IMR-90 (cell line): ENCODE measurements at regions not wholly inside any gene's neighbourhood (a gene's known extent, or its start where the extent isn't known, plus 50 kb on each side); places are given as distances from the start of the nearest gene placed in this dataset.
A peak's percentile ranks its signal among the peaks of the same experiment; 100 is the strongest.

ENCODE experiments used
- ATAC-seq: fragments of 200-7000 bp; cut with Tn5 transposase; 2 replicates; pipeline ENCODE4 v1.9.1; 2020; ENCODE audit warnings: low read depth, mild to moderate bottlenecking, moderate library complexity
- BruUV-seq: library from RNA; stranded (reverse); fragments of 400-500 nt; replicated peaks from 2 replicates; lab custom pipeline; 2021; lab: Mats Ljungman, UMichigan
- CTCF ChIA-PET: fragments of 300-600 bp; formaldehyde crosslinking; extraction: SDS; loops from one replicate; lab custom pipeline; 2021; ENCODE audit warnings: antibody characterized with exemption; lab: Yijun Ruan, JAX
- POLR2A ChIA-PET: fragments of 300-600 bp; sonication (Branson Sonifier 250); formaldehyde crosslinking; loops from one replicate; lab custom pipeline; 2022; ENCODE audit warnings: antibody characterized with exemption; ENCODE audit not compliant: unreplicated experiment; lab: Charles Lee
- DNase-seq: peaks from one replicate; pipeline ENCODE4 v3.0.0; 2013
- H2AFZ ChIP-seq: replicated peaks from 2 replicates; pipeline ENCODE3; 2013; ENCODE audit warnings: low read length, mild to moderate bottlenecking; ENCODE audit not compliant: poor library complexity
- H2AK5ac ChIP-seq: 2 replicates; pipeline ENCODE4 v1.6.1; 2013; ENCODE audit warnings: low read depth, low read length, inconsistent platforms
- H2AK9ac ChIP-seq: replicated peaks from 2 replicates; pipeline ENCODE3; 2013; ENCODE audit warnings: mild to moderate bottlenecking, low read depth, low read length, moderate library complexity; ENCODE audit not compliant: poor library complexity
- H2BK120ac ChIP-seq: 2 replicates; pipeline ENCODE4 v1.6.1; 2013; ENCODE audit warnings: low read depth, low read length, inconsistent platforms
- H2BK15ac ChIP-seq: 3 replicates; pipeline ENCODE4 v1.6.1; 2013; ENCODE audit warnings: low read depth, low read length, inconsistent platforms
- H2BK20ac ChIP-seq: 2 replicates; pipeline ENCODE4 v1.6.1; 2013; ENCODE audit warnings: low read depth, mild to moderate bottlenecking, inconsistent platforms, low read length, moderate library complexity
- H2BK5ac ChIP-seq: 2 replicates; pipeline ENCODE4 v1.6.1; 2013; ENCODE audit warnings: mild to moderate bottlenecking, low read depth, low read length, inconsistent platforms; ENCODE audit not compliant: poor library complexity, severe bottlenecking
- H3K14ac ChIP-seq: replicated peaks from 2 replicates; pipeline ENCODE4 v1.6.1; 2013; ENCODE audit warnings: low read depth, low read length, inconsistent platforms
- H3K18ac ChIP-seq: 2 replicates; pipeline ENCODE4 v1.6.1; 2013; ENCODE audit warnings: low read depth, low read length, control low read depth
- H3K23ac ChIP-seq: 2 replicates; pipeline ENCODE4 v1.6.1; 2013; ENCODE audit warnings: low read depth, low read length, inconsistent platforms
- H3K27ac ChIP-seq: 2 replicates; pipeline ENCODE4 v1.5.1; 2013; ENCODE audit warnings: mild to moderate bottlenecking, control low read depth, low read length; ENCODE audit not compliant: insufficient read depth
- H3K27me3 ChIP-seq: 2 replicates; pipeline ENCODE4 v1.6.1; 2013; ENCODE audit warnings: low read length; ENCODE audit not compliant: control insufficient read depth, insufficient read depth
- H3K36me3 ChIP-seq: 2 replicates; pipeline ENCODE4 v1.6.1; 2013; ENCODE audit warnings: low read length, mixed read lengths; ENCODE audit not compliant: control insufficient read depth, insufficient read depth
- H3K4ac ChIP-seq: 2 replicates; pipeline ENCODE4 v1.6.1; 2013; ENCODE audit warnings: low read depth, low read length, inconsistent platforms
- H3K4me1 ChIP-seq: 2 replicates; pipeline ENCODE4 v1.6.1; 2013; ENCODE audit warnings: low read length, mixed read lengths; ENCODE audit not compliant: control insufficient read depth, insufficient read depth
- H3K4me2 ChIP-seq: 2 replicates; pipeline ENCODE4 v1.6.1; 2013; ENCODE audit warnings: low read depth, mild to moderate bottlenecking, control low read depth, low read length, moderate library complexity
- H3K4me3 ChIP-seq: 2 replicates; pipeline ENCODE4 v1.5.1; 2013; ENCODE audit warnings: low read depth, mild to moderate bottlenecking, control low read depth, low read length, moderate library complexity; ENCODE audit not compliant: insufficient read depth
- H3K56ac ChIP-seq: 2 replicates; pipeline ENCODE4 v1.6.1; 2013; ENCODE audit warnings: low read length, inconsistent platforms; ENCODE audit not compliant: insufficient read depth; ENCODE audit errors: extremely low read depth
- H3K79me1 ChIP-seq, 2 experiments: 2 replicates each; pipeline ENCODE4 v1.6.1; 2013; ENCODE audit warnings: low read length in 2 of 2, inconsistent platforms in 1 of 2, low read depth in 1 of 2
- H3K9ac ChIP-seq: 2 replicates; pipeline ENCODE4 v1.6.1; 2013; ENCODE audit warnings: low read depth, low read length, control low read depth
- H3K9me1 ChIP-seq: 2 replicates; pipeline ENCODE4 v1.6.1; 2013; ENCODE audit warnings: low read length, inconsistent platforms; ENCODE audit not compliant: insufficient read depth
- H3K9me3 ChIP-seq: 2 replicates; pipeline ENCODE4 v1.6.1; 2013; ENCODE audit warnings: low read length; ENCODE audit not compliant: control insufficient read depth, insufficient read depth
- H4K20me1 ChIP-seq: 2 replicates; pipeline ENCODE4 v1.6.1; 2013; ENCODE audit warnings: low read length, inconsistent platforms; ENCODE audit not compliant: insufficient read depth
- H4K5ac ChIP-seq: 2 replicates; pipeline ENCODE4 v1.6.1; 2013; ENCODE audit warnings: mild to moderate bottlenecking, low read depth, low read length, control low read depth
- H4K8ac ChIP-seq, 2 experiments: 2 replicates each; pipeline ENCODE4 v1.6.1; 2013; ENCODE audit warnings: low read depth in 2 of 2, low read length in 2 of 2, control low read depth in 1 of 2, inconsistent platforms in 1 of 2
- H4K91ac ChIP-seq: 2 replicates; pipeline ENCODE4 v1.6.1; 2013; ENCODE audit warnings: low read depth, low read length, inconsistent platforms; ENCODE audit not compliant: insufficient read depth
- BHLHE40 ChIP-seq: fragments of 150-350 bp; IDR thresholded peaks from 2 replicates; pipeline ENCODE4 v1.6.1; 2016; ENCODE audit warnings: mild to moderate bottlenecking, low read depth, low read length
- CEBPB ChIP-seq: IDR thresholded peaks from 2 replicates; pipeline ENCODE4 v1.6.1; 2012; ENCODE audit warnings: low read depth, low read length, improper control_type of control experiment
- CHD1 ChIP-seq: IDR thresholded peaks from 2 replicates; pipeline ENCODE4 v1.6.1; 2012; ENCODE audit warnings: low read depth, low read length, improper control_type of control experiment
- CTCF ChIP-seq: conservative IDR thresholded peaks from 2 replicates; pipeline ENCODE4 v1.5.1; 2012; ENCODE audit warnings: mild to moderate bottlenecking, low read depth, low read length, improper control_type of control experiment
- ELK1 ChIP-seq: fragments of 150-350 bp; IDR thresholded peaks from 2 replicates; pipeline ENCODE4 v1.6.1; 2016; ENCODE audit warnings: low read depth, mild to moderate bottlenecking, low read length, moderate library complexity, borderline replicate concordance
- FOS ChIP-seq: fragments of 150-350 bp; IDR thresholded peaks from 2 replicates; pipeline ENCODE4 v1.6.1; 2016; ENCODE audit warnings: low read depth, low read length
- MAFK ChIP-seq: IDR thresholded peaks from 2 replicates; pipeline ENCODE4 v1.6.1; 2012; ENCODE audit warnings: low read depth, low read length, improper control_type of control experiment
- MAZ ChIP-seq: IDR thresholded peaks from 2 replicates; pipeline ENCODE4 v1.6.1; 2012; ENCODE audit warnings: low read depth, mild to moderate bottlenecking, low read length, improper control_type of control experiment, moderate library complexity, borderline replicate concordance
- MXI1 ChIP-seq: IDR thresholded peaks from 2 replicates; pipeline ENCODE4 v1.6.1; 2012; ENCODE audit warnings: low read depth, mild to moderate bottlenecking, low read length, moderate library complexity, borderline replicate concordance
- NFE2L2 ChIP-seq: fragments of 150-350 bp; IDR thresholded peaks from 2 replicates; pipeline ENCODE4 v1.6.1; 2016; ENCODE audit warnings: low read depth, mild to moderate bottlenecking, low read length
- RAD21 ChIP-seq: IDR thresholded peaks from 2 replicates; pipeline ENCODE4 v1.6.1; 2012; ENCODE audit warnings: low read length, improper control_type of control experiment
- RCOR1 ChIP-seq: IDR thresholded peaks from 2 replicates; pipeline ENCODE4 v1.6.1; 2012; ENCODE audit warnings: mild to moderate bottlenecking, low read length, improper control_type of control experiment; ENCODE audit not compliant: insufficient replicate concordance
- RFX5 ChIP-seq: IDR thresholded peaks from 2 replicates; pipeline ENCODE4 v1.8.0; 2012; ENCODE audit warnings: low read depth, mild to moderate bottlenecking, low read length, moderate library complexity
- SMC3 ChIP-seq: fragments of 150-350 bp; IDR thresholded peaks from 2 replicates; pipeline ENCODE4 v1.6.1; 2016; ENCODE audit warnings: low read depth, mild to moderate bottlenecking, antibody characterized with exemption, low read length, moderate library complexity
- USF2 ChIP-seq: fragments of 150-350 bp; IDR thresholded peaks from 2 replicates; pipeline ENCODE4 v1.6.1; 2017; ENCODE audit warnings: mild to moderate bottlenecking, antibody characterized with exemption, low read length, low read depth
- WGBS, 2 experiments: methylation state at CpG; one replicate each; pipeline versions ENCODE4 v1.1.5 to v1.1.7; 2013; ENCODE audit warnings: missing lambda C conversion rate in 2 of 2; ENCODE audit not compliant: insufficient read length in 1 of 2; ENCODE audit errors: extremely low coverage in 2 of 2; 5-methylcytosine and 5-hydroxymethylcytosine counted together
- dilution Hi-C: fragments of 300-500 bp; cut with HindIII; formaldehyde crosslinking; loops from one replicate; pipeline ENCODE4 v1.14.3; 2018; ENCODE audit warnings: low sequenced_read_pairs; ENCODE audit not compliant: unreplicated experiment
- in situ Hi-C: fragments of 300-500 bp; cut with MboI; formaldehyde crosslinking; loops from 3 replicates; pipeline ENCODE4 v1.14.3; 2019; ENCODE audit warnings: low sequenced_read_pairs, inconsistent platforms, mixed read lengths
- intact Hi-C: fragments of 100-400 bp; cut with micrococcal nuclease; formaldehyde crosslinking; loops from 2 replicates; pipeline ENCODE4 v1.10.0; 2022

- no CpG with 5 or more reads among the region's 1 CpG for WGBS, 2 experiments
- Histone ChIP-seq H3K56ac (no peak overlapping the region), H4K8ac (no peak overlapping the region), H3K4me1 (no peaks in the 10 kb centered on the region), H3K9ac (no peak overlapping the region), H2BK120ac (no peak overlapping the region), H3K9me3 (peaks cover 2% of the 10 kb centered on the region; the same call in 1 of the 2 replicates), H2BK5ac (no peak overlapping the region), H3K4me2 (no peak overlapping the region), H4K91ac (no peak overlapping the region), H3K27me3 (no peaks in the 10 kb centered on the region), H3K4ac (no peak overlapping the region), H3K9me1 (no peaks in the 10 kb centered on the region), H2AFZ (no peak overlapping the region), H4K5ac (no peak overlapping the region), H2BK20ac (no peak overlapping the region), H3K4me3 (no peak overlapping the region), H3K79me1 (no peaks in the 10 kb centered on the region), H3K27ac (no peak overlapping the region), H2BK15ac (no peak overlapping the region), H3K23ac (no peak overlapping the region), H4K20me1 (no peaks in the 10 kb centered on the region), H3K36me3 (no peaks in the 10 kb centered on the region), H3K18ac (no peak overlapping the region), H3K14ac (no peak overlapping the region), H2AK5ac (no peak overlapping the region), H2AK9ac (no peak overlapping the region)
- TF ChIP-seq USF2 (no peak), MXI1 (no peak), RCOR1 (no peak), NFE2L2 (no peak), MAFK (no peak), CTCF (no peak), MAZ (no peak), RAD21 (no peak), ELK1 (no peak), FOS (no peak), SMC3 (no peak), CEBPB (no peak), RFX5 (no peak), CHD1 (no peak), BHLHE40 (no peak)
- no TSS peak for BruUV-seq
- intact Hi-C loops: no loop called here
- ChIA-PET POLR2A (no interaction called here), CTCF (no interaction called here)
- in situ Hi-C loops: no loop called here
- peak; percentile 30 for DNase-seq
- ATAC-seq: peak; percentile 69; the same call in 1 of the 2 replicates
- dilution Hi-C loops: no loop called here
Measured at GRCh38 chr11:109304159-109304558, 117.8 kb upstream of the C11orf87 start.
